Stimulated activated memory B cell treated with anti-CD40 and anti-IgM and Interleukin-4, amounts not matched to agents 10 μg/mL and 1 μg/mL and 100 μg/mL, for 72 hours (primary cell): ENCODE measurements at regions not wholly inside any gene's neighbourhood (a gene's known extent, or its start where the extent isn't known, plus 50 kb on each side); places are given as distances from the start of the nearest gene placed in this dataset.

Experiments
- ATAC-seq: fragments of 150-1000 bp; cut with Tn5 transposase; 2 replicates; pipeline ENCODE4 v1.10.0; 2021
- H3K27ac Mint-ChIP-seq: one replicate; pipeline ENCODE4 v1.8.0; 2022; ENCODE audit warnings: mild to moderate bottlenecking, mixed read lengths
- H3K27me3 Mint-ChIP-seq: one replicate; pipeline ENCODE4 v1.8.0; 2022; ENCODE audit warnings: mixed read lengths
- H3K36me3 Mint-ChIP-seq: one replicate; pipeline ENCODE4 v1.8.0; 2022; ENCODE audit warnings: mixed read lengths
- H3K4me1 Mint-ChIP-seq: one replicate; pipeline ENCODE4 v1.8.0; 2022; ENCODE audit warnings: mixed read lengths
- H3K4me3 Mint-ChIP-seq: one replicate; pipeline ENCODE4 v1.8.0; 2022; ENCODE audit warnings: mild to moderate bottlenecking, moderate library complexity, mixed read lengths
- H3K9me3 Mint-ChIP-seq: one replicate; pipeline ENCODE4 v1.8.0; 2022; ENCODE audit warnings: mixed read lengths

DNA sequence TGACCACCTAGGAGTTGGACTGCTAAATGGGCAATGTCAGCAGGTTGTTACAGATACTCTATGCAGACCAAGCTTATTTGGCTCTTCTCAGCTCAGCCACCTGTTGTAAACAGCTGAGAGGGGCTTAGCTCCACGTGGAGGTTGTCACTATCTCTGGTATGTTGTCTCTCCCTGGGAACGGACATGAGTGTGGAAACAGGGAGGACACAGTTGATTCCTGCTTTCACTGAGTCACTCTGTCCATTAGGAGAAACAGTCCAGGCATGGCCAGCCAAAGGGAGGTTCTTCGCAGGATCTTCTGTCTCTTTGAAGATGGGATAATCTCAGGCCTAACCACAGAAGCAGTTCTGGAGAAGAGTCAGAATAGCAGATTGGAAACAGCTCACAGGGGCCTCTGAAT is 121.2 kb downstream of the PALM2AKAP2 start:
- H3K27ac Mint-ChIP-seq = peak overlapping the region; percentile 21
- H3K4me1 Mint-ChIP-seq = peaks cover 25% of the 10 kb centered on the region
- no peaks in the 10 kb centered on the region for H3K27me3 Mint-ChIP-seq
- no peak overlapping the region for H3K4me3 Mint-ChIP-seq
- no peak for ATAC-seq
- H3K36me3 Mint-ChIP-seq = no peaks in the 10 kb centered on the region
- H3K9me3 Mint-ChIP-seq = no peaks in the 10 kb centered on the region

DNA sequence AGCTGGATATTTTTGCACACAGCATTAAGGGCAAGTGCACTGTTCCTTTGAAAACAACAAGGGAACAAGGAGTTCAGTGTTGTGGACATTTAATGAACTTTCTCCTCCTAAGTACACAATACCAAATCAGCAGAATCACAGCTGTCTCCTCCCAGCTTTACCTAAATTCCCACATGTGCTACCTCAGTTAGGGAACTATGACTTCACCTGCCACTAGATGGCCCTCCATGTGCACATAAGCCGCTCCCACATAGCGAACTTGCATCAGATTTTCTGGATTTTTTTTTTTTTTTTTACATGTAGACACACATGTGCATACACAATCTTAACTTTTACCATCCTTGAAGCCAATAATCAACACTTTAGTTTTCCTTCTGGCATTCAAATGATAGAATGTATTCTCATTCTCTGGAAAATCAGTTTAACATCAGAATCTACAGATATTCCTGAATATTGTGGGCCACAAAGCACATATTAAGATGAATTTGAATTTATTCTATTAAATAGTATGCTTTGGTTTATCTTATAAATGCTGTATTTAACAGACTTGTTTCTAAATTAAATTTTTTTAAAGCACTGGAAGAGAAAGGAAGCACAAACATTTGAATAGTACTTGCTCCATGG is 123.6 kb downstream of the PALM2AKAP2 start:
- ATAC-seq = peak; percentile 65
- Mint-ChIP-seq H3K36me3 (no peaks in the 10 kb centered on the region), H3K9me3 (no peaks in the 10 kb centered on the region), H3K27me3 (no peaks in the 10 kb centered on the region), H3K4me3 (no peak overlapping the region), H3K27ac (peak overlapping the region; percentile 33), H3K4me1 (peaks cover 23% of the 10 kb centered on the region)

DNA sequence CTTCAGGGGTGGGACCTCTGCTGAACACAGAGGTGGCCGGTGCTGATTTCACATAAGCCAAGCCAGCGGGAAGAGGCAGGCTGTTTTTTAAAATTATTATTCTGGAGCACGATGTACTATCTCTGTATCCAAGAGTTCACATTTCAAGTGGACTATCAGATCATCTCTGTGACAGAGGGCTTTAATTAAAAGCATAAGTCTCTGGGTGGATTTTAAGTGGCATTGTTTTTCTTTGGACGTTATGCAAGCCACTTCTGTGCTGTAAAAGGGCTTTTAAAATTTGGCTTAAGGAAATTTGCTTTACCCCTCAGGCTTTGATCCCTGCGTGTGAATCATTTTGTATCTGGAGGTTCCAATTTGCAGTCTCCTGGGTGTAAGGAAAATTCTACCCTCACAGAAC is 124.7 kb downstream of the PALM2AKAP2 start:
- no peaks in the 10 kb centered on the region for H3K36me3 Mint-ChIP-seq
- H3K9me3 Mint-ChIP-seq = no peaks in the 10 kb centered on the region
- H3K27me3 Mint-ChIP-seq = no peaks in the 10 kb centered on the region
- no peak for ATAC-seq
- H3K4me3 Mint-ChIP-seq = no peak overlapping the region
- H3K27ac Mint-ChIP-seq = peak overlapping the region; percentile 50
- H3K4me1 Mint-ChIP-seq = peaks cover 23% of the 10 kb centered on the region

DNA sequence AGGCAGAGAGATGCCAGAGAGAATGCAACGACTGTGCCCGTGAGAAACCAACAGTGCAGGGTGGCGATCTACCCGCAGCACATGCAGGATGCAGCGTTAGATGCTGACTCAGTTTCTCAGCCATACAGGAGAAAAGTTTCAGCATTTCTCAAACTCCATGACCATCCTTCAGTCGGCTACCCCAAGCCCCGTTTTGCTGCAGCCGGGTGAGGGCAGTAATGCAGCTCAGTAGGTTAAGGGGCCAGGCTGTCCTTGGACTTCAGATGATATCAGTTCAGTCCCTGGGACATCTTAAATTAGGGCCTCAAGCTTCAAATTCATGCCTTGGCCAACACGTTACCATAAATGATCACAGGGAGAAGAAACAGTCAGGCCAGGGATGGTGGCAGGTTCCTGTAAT is 125.5 kb downstream of the PALM2AKAP2 start:
- peaks cover 23% of the 10 kb centered on the region for H3K4me1 Mint-ChIP-seq
- no peak for ATAC-seq
- no peak overlapping the region for H3K4me3 Mint-ChIP-seq
- peak overlapping the region; percentile 50 for H3K27ac Mint-ChIP-seq
- H3K27me3 Mint-ChIP-seq = no peaks in the 10 kb centered on the region
- H3K9me3 Mint-ChIP-seq = no peaks in the 10 kb centered on the region
- H3K36me3 Mint-ChIP-seq = no peaks in the 10 kb centered on the region

DNA sequence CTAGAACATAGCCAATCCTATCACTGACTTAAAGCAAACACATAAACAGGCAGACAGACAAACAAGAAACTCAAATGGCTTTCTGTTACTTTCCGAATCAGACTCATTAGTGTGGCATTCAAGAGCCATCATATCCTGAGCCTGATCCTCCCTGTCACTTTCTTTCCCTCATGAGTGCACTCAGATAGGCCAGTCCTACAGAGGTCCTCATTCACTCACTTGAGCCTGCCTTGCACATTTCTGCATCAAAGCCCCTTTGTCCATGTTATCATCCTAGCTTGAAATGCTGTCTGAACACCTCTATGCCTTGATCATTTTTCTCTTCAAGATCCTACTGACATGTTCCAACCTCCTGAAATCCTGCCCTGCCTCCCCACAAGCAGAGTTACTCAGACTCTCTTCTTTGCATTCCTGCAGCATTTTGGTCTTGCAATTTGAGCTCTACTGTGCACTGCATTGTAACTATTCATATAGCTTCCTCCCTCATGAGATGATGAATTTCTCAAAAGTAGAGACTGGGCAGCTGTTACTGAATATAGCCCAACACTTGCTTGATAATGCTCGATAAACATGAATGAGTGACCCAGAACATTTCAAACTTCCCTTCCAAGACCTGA is 126.9 kb downstream of the PALM2AKAP2 start:
- H3K4me1 Mint-ChIP-seq = peaks cover 17% of the 10 kb centered on the region
- H3K9me3 Mint-ChIP-seq = no peaks in the 10 kb centered on the region
- no peaks in the 10 kb centered on the region for H3K36me3 Mint-ChIP-seq
- peak overlapping the region; percentile 6 for H3K4me3 Mint-ChIP-seq
- H3K27ac Mint-ChIP-seq = no peak overlapping the region
- H3K27me3 Mint-ChIP-seq = no peaks in the 10 kb centered on the region
- peak; percentile 34 for ATAC-seq

DNA sequence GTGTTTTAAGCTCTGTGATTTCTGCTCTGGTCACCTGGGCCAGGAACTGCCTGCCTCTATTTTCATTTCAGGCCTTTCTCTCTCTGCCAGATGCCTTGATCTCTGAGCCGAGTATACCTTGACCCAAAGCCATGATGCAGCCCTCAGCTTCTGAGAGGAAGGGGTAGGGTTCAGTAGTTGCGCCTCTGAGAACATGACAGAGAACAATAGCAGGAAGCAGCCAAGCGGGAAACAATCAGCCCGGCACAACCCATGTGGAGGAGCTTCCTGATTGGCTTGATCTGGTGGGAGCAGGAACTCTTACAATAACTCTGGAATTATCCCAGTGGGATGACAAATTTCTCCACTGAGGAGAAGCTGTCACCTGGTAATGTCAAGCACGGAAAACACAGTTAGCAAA is 127.4 kb downstream of the PALM2AKAP2 start:
- ATAC-seq = peak; percentile 89
- Mint-ChIP-seq H3K4me1 (peaks cover 17% of the 10 kb centered on the region), H3K9me3 (no peaks in the 10 kb centered on the region), H3K4me3 (peak overlapping the region; percentile 6), H3K27ac (no peak overlapping the region), H3K36me3 (no peaks in the 10 kb centered on the region), H3K27me3 (no peaks in the 10 kb centered on the region)

DNA sequence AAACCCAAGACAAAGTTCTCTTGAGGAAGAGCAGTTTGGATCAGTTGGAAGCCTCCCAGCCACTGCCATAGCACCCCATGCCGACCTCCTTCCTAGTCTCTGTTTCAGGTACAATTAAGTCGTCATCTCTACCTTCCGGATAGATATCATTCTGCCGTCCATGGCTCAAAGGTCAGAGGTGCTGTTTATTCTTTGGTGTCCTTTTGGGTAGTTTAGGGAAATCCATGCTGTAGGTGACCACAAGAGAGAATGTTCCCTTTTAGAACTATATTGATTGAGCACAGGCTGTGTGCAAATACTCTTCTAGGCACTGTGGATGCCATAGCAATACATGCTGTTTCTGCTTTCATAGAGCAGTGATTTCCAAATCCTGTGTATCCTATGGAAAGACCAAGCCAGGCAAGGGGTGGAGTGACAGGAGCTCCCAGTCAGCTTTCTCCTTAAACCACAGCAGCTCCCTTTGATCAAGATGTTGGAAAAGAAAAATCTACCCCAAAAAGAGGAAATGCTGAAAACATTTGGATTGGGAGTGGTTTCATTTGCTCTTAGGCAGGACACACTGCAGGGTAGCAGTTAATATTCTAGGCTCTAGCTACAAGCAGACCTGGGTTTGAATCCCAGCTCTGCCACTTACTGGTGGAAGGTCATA is 127.9 kb downstream of the PALM2AKAP2 start:
- Mint-ChIP-seq H3K9me3 (no peaks in the 10 kb centered on the region), H3K4me3 (peak overlapping the region; percentile 5), H3K27me3 (no peaks in the 10 kb centered on the region), H3K4me1 (peaks cover 15% of the 10 kb centered on the region), H3K36me3 (no peaks in the 10 kb centered on the region), H3K27ac (no peak overlapping the region)
- no peak for ATAC-seq

DNA sequence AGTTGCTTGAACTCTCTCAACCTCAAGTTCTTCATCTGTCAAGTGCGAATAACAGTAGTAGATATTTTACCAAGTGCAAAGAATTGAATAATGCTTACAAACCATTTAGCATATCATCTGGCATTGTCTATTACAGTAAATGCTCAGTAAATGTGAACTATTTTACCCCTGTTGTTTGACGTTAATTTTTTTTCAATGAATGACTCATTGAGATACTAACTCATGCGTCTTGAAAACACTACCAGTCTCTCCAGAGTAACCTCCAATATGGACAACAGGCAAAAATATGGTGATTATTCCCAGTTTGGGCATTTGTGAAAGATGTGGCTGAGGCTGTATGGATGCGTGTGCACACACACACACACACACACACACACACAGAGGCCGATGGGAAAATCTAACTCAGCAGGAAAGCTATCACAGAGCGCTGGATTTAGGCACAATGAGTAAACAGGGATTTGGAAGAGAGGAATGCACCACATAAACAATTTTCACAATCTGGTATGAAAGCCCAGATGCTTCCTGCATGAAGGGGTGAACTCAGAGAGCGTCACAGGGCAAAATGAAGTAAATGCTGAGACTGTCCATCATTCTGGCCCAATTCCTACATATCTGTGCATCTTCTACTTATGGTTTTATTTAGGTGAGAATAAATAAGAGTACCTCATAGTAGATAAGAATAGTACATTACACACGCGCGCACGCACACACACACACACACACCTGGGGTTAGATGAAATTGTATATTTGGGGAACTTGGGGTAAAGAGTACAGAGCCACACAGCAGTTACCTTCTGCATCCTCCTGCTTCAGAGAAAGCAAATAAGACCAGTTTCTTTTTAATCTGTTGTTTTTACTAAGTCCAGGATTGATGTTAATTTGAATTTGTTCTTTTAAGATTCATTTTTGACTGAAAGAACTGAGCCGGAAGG is 128.7 kb downstream of the PALM2AKAP2 start:
- H3K27me3 Mint-ChIP-seq = no peaks in the 10 kb centered on the region
- ATAC-seq = peak; percentile 72
- no peaks in the 10 kb centered on the region for H3K9me3 Mint-ChIP-seq
- H3K4me1 Mint-ChIP-seq = peaks cover 8% of the 10 kb centered on the region
- no peak overlapping the region for H3K4me3 Mint-ChIP-seq
- H3K27ac Mint-ChIP-seq = no peak overlapping the region
- H3K36me3 Mint-ChIP-seq = no peaks in the 10 kb centered on the region

DNA sequence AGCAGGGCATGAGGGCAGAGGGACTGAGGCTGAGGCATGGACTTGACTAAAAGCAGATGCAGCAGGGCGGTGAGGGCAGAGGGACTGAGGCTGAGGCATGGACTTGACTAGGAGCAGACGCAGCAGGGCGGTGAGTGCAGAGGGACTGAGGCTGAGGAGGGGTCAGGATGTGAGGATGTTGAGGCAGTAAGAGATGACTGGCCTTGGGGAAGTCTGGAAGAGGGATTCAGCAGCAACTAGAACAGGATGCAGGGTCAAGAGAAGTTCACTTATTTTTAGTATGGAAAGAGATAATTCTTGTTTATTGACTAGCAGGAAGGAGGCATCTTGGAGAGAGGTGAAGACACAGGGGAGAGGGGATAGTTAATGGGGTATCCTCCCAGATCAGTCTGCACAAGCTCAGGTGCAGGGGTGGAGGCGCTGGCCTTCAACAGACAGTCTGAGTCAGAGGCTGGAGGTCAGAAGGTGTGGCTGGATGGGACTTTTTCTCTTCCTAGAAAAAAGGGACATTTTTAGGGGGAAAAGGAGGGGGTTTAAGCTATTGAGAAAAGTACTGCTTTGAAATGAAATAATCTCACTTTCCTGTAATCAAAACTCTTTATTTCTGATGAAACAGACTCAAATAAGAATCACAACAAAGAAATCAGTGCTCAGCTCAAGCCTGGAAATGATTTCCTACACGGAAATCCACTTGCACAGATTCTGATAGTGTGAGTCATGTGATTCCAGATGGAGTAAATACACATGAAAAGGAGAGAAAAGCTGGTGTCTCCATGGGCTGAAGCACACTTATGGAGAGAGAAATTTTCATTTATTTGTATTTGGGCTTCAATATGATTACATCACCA is 130.9 kb downstream of the PALM2AKAP2 start:
- Mint-ChIP-seq H3K27me3 (no peaks in the 10 kb centered on the region), H3K4me1 (peaks cover 21% of the 10 kb centered on the region), H3K27ac (no peak overlapping the region), H3K4me3 (no peak overlapping the region), H3K9me3 (no peaks in the 10 kb centered on the region), H3K36me3 (no peaks in the 10 kb centered on the region)
- no peak for ATAC-seq

DNA sequence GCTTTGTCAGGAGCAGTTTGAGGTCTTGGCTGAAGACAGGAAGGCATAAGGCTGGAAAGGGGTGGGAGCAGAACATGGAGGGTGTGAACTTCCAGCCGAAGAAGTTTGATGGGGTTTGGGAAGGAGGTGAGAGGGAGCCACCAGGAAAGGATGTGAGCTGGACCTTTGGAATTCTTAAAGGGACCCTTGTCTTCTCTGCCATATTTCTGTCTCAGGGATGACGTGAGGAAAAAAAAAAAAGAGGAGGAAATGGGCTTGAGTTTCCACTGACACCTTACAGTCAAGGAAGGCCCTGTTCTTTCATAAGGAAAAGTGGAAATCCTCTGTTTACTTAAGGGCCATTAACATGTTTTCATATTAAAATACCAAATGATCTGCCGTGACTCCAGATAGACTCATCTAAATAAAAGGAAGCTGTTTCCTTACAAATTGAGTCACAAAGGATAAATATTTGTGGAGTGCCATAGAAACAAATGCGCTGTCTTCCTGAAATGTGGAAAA is 132.1 kb downstream of the PALM2AKAP2 start:
- ATAC-seq = no peak
- H3K9me3 Mint-ChIP-seq = no peaks in the 10 kb centered on the region
- H3K4me3 Mint-ChIP-seq = no peak overlapping the region
- peaks cover 33% of the 10 kb centered on the region for H3K4me1 Mint-ChIP-seq
- no peaks in the 10 kb centered on the region for H3K36me3 Mint-ChIP-seq
- H3K27ac Mint-ChIP-seq = no peak overlapping the region
- no peaks in the 10 kb centered on the region for H3K27me3 Mint-ChIP-seq

DNA sequence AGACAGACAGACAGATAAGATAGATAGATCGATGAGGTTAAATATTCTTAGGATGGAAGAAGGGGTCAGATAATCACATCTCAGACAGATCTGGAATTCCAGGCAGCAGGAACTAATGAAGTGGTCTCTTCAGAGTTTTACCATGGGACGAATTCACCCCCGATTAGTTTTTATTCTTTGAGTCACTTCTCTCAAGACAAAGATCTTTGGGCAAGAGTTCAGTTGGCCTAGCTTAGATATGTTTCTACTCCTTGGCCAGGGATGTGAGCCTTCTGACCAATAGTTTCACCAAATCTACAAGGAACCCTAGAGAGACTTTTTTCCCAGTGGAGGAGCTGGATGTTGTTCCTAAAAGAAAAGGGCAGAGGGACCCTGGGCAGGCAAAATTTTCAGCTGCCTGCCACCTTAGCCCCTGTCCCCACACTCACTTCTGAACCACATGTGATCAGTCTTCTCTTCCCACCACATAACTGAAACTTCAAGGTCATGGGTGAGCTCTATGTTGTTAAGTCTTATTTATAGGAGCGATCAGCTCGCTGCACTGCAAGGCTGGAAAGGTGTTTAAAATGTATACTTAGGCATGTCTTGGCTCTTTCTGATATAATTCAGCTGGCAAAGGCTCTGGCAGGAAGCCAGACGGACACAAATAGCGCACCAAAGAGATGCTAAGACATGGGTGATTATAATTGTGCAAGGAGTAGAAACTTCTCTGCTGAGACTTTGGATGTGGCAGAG is 132.9 kb downstream of the PALM2AKAP2 start:
- no peak for ATAC-seq
- Mint-ChIP-seq H3K27ac (no peak overlapping the region), H3K27me3 (no peaks in the 10 kb centered on the region), H3K9me3 (no peaks in the 10 kb centered on the region), H3K4me3 (no peak overlapping the region), H3K4me1 (peaks cover 41% of the 10 kb centered on the region), H3K36me3 (no peaks in the 10 kb centered on the region)

DNA sequence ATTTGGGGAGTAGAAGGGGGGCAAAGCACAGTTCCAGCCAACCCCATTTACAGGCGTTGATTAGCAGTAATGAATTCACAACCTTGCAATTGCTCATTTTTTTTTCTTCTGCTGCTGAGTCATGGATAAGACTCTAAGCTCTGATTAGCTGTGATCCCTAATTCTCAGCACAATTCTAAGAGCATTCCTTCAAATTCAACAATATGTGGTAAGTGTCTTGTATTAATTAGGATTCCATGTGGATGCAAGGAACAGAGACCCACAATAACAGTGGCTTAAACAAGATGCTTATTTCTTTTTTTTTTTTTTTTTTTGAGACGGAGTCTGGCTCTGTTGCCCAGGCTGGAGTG is 133.4 kb downstream of the PALM2AKAP2 start:
- Mint-ChIP-seq H3K27ac (no peak overlapping the region), H3K36me3 (no peaks in the 10 kb centered on the region), H3K9me3 (no peaks in the 10 kb centered on the region), H3K4me1 (peaks cover 46% of the 10 kb centered on the region), H3K27me3 (no peaks in the 10 kb centered on the region), H3K4me3 (no peak overlapping the region)
- ATAC-seq = no peak

DNA sequence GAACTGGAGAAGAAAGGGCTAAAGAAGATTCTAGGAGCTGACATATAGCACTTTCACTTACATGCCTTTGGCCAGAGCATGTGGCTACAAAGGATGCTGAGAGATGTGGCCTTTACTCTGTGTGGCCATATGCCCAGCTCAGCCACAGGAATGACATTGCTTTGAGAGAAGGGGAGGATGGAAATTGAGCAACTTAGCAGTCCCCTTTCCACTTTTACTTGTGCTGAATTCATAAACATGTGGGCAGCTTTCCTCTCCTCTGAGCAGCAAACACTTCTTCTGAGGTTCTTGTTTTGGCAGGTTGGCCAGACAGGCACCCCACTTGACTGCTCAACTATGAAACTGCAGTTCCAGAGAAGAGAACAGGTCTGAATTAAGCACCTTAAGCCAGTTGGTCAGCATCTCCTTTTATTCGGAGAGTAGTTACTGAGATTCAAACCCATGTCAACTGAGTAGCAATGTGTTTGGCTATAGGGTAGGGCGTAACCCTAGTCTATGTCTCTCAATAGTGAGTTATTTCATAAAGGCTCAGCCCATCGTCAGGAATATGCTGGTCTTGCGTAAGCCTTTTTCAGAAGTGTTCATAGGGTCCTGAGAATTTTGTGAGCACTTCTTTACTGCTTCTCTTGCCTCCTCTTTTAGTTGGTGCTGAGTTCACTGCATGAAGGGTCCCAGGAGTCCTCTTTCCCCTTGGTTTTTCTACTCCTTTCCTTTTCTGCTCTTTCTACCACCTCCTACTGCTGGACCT is 134.5 kb downstream of the PALM2AKAP2 start:
- peak; percentile 87 for ATAC-seq
- H3K27ac Mint-ChIP-seq = no peak overlapping the region
- peaks cover 56% of the 10 kb centered on the region for H3K4me1 Mint-ChIP-seq
- no peaks in the 10 kb centered on the region for H3K9me3 Mint-ChIP-seq
- H3K36me3 Mint-ChIP-seq = no peaks in the 10 kb centered on the region
- no peaks in the 10 kb centered on the region for H3K27me3 Mint-ChIP-seq
- peak overlapping the region; percentile 49 for H3K4me3 Mint-ChIP-seq
